Neural cell (in vitro differentiated cells): ENCODE measurements at regions not wholly inside any gene's neighbourhood (a gene's known extent, or its start where the extent isn't known, plus 50 kb on each side); places are given as distances from the start of the nearest gene placed in this dataset.

Experiments
- H2AFZ ChIP-seq: fragments of 200-600, 300-800 bp; sonication (generic), shearing (Covaris generic); 2 replicates; pipeline ENCODE4 v1.6.0; 2014; ENCODE audit warnings: low read depth, mild to moderate bottlenecking, antibody characterized with exemption, low read length, moderate library complexity
- H3F3A ChIP-seq: fragments of 200-600 bp; shearing (Covaris generic); 2 replicates; pipeline ENCODE4 v1.6.1; 2016; ENCODE audit warnings: mild to moderate bottlenecking, moderate library complexity, mixed read lengths, antibody characterized with exemption, low read length; ENCODE audit not compliant: insufficient read depth, poor library complexity, severe bottlenecking
- H3K27ac ChIP-seq: fragments of 200-600, 300-800 bp; sonication (generic), shearing (Covaris generic); 2 replicates; pipeline ENCODE4 v1.5.1; 2014; ENCODE audit warnings: mild to moderate bottlenecking, low read length, moderate library complexity
- H3K27me3 ChIP-seq: fragments of 300-800, 200-600 bp; sonication (generic), shearing (Covaris generic); 2 replicates; pipeline ENCODE4 v1.6.0; 2014; ENCODE audit warnings: mild to moderate bottlenecking, low read depth, low read length, moderate library complexity; ENCODE audit not compliant: insufficient read depth
- H3K36me3 ChIP-seq: fragments of 300-800, 200-600 bp; sonication (generic), shearing (Covaris generic); 2 replicates; pipeline ENCODE4 v1.5.1; 2014; ENCODE audit warnings: mild to moderate bottlenecking, antibody characterized with exemption, low read length, moderate library complexity; ENCODE audit not compliant: insufficient read depth
- H3K4me2 ChIP-seq: fragments of 300-800, 200-600 bp; sonication (generic), shearing (Covaris generic); 2 replicates; pipeline ENCODE4 v1.6.0; 2014; ENCODE audit warnings: mild to moderate bottlenecking, low read length
- H3K4me3 ChIP-seq: fragments of 300-800, 200-600 bp; sonication (generic), shearing (Covaris generic); 2 replicates; pipeline ENCODE4 v1.5.1; 2014; ENCODE audit warnings: mild to moderate bottlenecking, low read length, moderate library complexity
- H3K79me2 ChIP-seq: fragments of 200-600 bp; shearing (Covaris generic); replicated peaks from 2 replicates; pipeline ENCODE4 v1.6.0; 2014; ENCODE audit warnings: mild to moderate bottlenecking, low read length, moderate library complexity; ENCODE audit not compliant: insufficient read depth
- H3K9ac ChIP-seq: fragments of 300-800, 200-600 bp; sonication (generic), shearing (Covaris generic); 2 replicates; pipeline ENCODE4 v1.6.1; 2016; ENCODE audit warnings: mild to moderate bottlenecking, low read length, mixed read lengths
- H3K9me2 ChIP-seq: fragments of 200-600 bp; shearing (Covaris generic); 2 replicates; pipeline ENCODE4 v1.6.1; 2016; ENCODE audit warnings: mild to moderate bottlenecking, low read length, mixed read lengths; ENCODE audit not compliant: insufficient read depth
- H3K9me3 ChIP-seq: fragments of 200-600, 300-800 bp; sonication (generic), shearing (Covaris generic); 2 replicates; pipeline ENCODE4 v1.6.1; 2016; ENCODE audit warnings: mild to moderate bottlenecking, mixed run types, low read length, moderate library complexity, mixed read lengths
- H4K20me1 ChIP-seq: fragments of 200-600 bp; shearing (Covaris generic); 2 replicates; pipeline ENCODE4 v1.6.1; 2016; ENCODE audit warnings: mild to moderate bottlenecking, mixed run types; ENCODE audit not compliant: insufficient read depth
- CTCF ChIP-seq: fragments of 450-650 bp; IDR thresholded peaks from 2 replicates; pipeline ENCODE4 v1.5.1; 2014; ENCODE audit warnings: antibody characterized with exemption, mild to moderate bottlenecking, moderate library complexity; ENCODE audit not compliant: poor library complexity, severe bottlenecking
- EP300 ChIP-seq: fragments of 450-650 bp; conservative IDR thresholded peaks from 2 replicates; pipeline ENCODE4 v1.6.1; 2014; ENCODE audit warnings: antibody characterized with exemption, mild to moderate bottlenecking, moderate library complexity; ENCODE audit not compliant: poor library complexity, severe bottlenecking
- EZH2 ChIP-seq: fragments of 200-600, 300-800 bp; shearing (Covaris generic), sonication (generic); IDR thresholded peaks from 2 replicates; pipeline ENCODE4 v1.6.1; 2014; ENCODE audit warnings: antibody characterized with exemption, low read length, borderline replicate concordance, mild to moderate bottlenecking; ENCODE audit not compliant: insufficient read depth, poor library complexity, severe bottlenecking
- MXI1 ChIP-seq: fragments of 450-650 bp; conservative IDR thresholded peaks from 2 replicates; pipeline ENCODE4 v1.6.1; 2014; ENCODE audit warnings: antibody characterized with exemption, mild to moderate bottlenecking; ENCODE audit not compliant: poor library complexity, severe bottlenecking
- POLR2AphosphoS5 ChIP-seq: IDR thresholded peaks from 2 replicates; pipeline ENCODE4 v1.6.1; 2012
- RAD21 ChIP-seq: fragments of 450-650 bp; conservative IDR thresholded peaks from 2 replicates; pipeline ENCODE4 v1.6.1; 2014; ENCODE audit warnings: antibody characterized with exemption, mild to moderate bottlenecking, moderate library complexity
- REST ChIP-seq: IDR thresholded peaks from 2 replicates; pipeline ENCODE4 v1.6.1; 2012; ENCODE audit warnings: borderline replicate concordance
- SMC3 ChIP-seq: fragments of 450-650 bp; conservative IDR thresholded peaks from 2 replicates; pipeline ENCODE4 v1.6.1; 2014; ENCODE audit warnings: antibody characterized with exemption, mild to moderate bottlenecking, moderate library complexity; ENCODE audit not compliant: poor library complexity
- TAF1 ChIP-seq: IDR thresholded peaks from 2 replicates; pipeline ENCODE4 v1.6.1; 2012; ENCODE audit warnings: low read depth

DNA sequence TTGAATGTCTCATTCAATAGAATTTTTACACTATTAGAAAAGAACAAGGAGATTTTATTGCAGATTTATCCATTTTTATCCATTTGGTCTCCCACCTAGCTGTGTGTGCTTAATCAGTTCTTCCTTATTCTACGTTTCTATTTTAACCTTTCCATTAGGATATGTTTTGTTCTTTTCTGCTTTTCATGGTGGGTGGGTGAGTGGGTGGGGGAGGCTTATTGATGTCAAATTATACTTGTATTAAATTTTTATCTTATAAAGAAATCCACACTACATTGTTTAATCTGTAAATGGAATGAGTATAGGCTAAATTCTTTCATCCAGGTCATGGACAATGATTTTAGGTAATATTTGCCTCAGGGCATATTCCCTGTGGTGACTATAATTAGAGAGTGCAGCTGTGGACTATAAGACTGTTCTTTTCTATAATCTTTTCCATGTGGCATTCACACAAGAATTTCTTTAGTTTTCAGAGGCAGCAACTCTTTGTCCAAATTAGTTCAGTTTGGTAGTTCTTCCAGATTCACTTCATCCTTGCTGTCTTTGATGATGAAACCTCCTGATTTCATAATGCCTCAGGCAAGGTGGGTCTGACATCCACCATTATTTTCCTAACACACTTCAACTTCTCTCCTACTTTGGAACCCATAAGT is 2451.8 kb downstream of the PCDH7 start:
- no peaks in the 10 kb centered on the region for H3F3A ChIP-seq
- TF ChIP-seq POLR2AphosphoS5 (no peak), EZH2 (no peak), TAF1 (no peak), REST (no peak), CTCF (no peak), RAD21 (no peak), MXI1 (no peak), SMC3 (no peak), EP300 (no peak)

GRCh38 chr4:33176566-33176965 is 2456.4 kb downstream of the PCDH7 start:
- Histone ChIP-seq H3K4me3 (no peak overlapping the region), H3K9ac (no peak overlapping the region), H3K79me2 (no peaks in the 10 kb centered on the region), H3K27me3 (no peaks in the 10 kb centered on the region), H3F3A (no peaks in the 10 kb centered on the region), H3K4me2 (no peak overlapping the region), H3K9me3 (no peaks in the 10 kb centered on the region), H2AFZ (no peak overlapping the region), H4K20me1 (no peaks in the 10 kb centered on the region), H3K36me3 (no peaks in the 10 kb centered on the region), H3K27ac (no peak overlapping the region), H3K9me2 (no peaks in the 10 kb centered on the region)
- TF ChIP-seq SMC3: no peak

More for the DNA sequence above, 2451.8 kb downstream of the PCDH7 start:
- H2AFZ ChIP-seq: no peak overlapping the region
- H3K9me3 ChIP-seq: no peaks in the 10 kb centered on the region
- no peak overlapping the region for H3K4me2 ChIP-seq
- H3K4me3 ChIP-seq: no peak overlapping the region
- H3K36me3 ChIP-seq: no peaks in the 10 kb centered on the region
- no peaks in the 10 kb centered on the region for H3K79me2 ChIP-seq
- no peak overlapping the region for H3K27ac ChIP-seq
- no peaks in the 10 kb centered on the region for H4K20me1 ChIP-seq
- no peak overlapping the region for H3K9ac ChIP-seq
- no peaks in the 10 kb centered on the region for H3K27me3 ChIP-seq
- no peaks in the 10 kb centered on the region for H3K9me2 ChIP-seq
